ENCODE measurements at regions not wholly inside any gene's neighbourhood (a gene's known extent, or its start where the extent isn't known, plus 50 kb on each side); places are given as distances from the start of the nearest gene placed in this dataset.
"Not testable (repeated sequence)": the region's sequence is repeated elsewhere in the genome, so short reads cannot be mapped to it uniquely, and the experiment has no call there.

DNA sequence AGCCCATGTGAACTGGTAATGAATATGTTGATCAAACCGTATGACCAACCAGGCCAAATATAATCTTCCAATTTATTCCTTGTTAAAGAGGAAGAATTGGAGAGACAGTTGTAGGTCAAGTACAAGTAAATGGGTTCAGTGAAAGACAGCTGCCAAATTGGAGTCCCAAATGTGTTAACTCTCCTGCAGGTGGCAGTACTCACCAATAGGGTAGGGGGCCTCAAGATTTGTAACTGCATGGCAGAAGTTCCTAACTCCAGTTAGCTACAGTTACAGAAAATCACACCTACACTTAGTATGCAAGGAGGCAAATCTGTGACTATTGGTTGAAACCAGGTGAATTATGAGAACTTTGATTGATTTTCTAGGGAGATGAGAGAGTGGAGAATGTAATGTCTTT lies 278.0 kb downstream of the ZBBX start:
- no peak for DNase-seq

DNA sequence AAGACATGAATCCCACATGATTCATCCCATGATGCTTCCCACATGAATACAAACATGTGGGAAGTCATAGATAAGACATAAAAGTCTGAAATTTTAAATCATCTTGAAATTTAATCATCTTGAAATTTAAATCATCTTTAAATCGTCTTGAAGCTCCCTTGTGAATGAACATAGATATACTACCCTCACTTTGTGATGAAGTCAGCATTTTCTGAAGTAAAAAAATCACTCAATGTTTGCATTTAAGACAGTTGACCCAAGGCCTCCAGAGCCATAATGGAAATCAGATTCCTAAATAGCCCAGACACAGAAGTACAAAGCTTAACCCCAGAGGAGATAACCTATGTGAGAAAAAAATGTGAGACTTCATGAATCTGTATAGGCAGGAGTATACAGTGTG lies 279.4 kb downstream of the ZBBX start:
- DNase-seq = no peak

DNA sequence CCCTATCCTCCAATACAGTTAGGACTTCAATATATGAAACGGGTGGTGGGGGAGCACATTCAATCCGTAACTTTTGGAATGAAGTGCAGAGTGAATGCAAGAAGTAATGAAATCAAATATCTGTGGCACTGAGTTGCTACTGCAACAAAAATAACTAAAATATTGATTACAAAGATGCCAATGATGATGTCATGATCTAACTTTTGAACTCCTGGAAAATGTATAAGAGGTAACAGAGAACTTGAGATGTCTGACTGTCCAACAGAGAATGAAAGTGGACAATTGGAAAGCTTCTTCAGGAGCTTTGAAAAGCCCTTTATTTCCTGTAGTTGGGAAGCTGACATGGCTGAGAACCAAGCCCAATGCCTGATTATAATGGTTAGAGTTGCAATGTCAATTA lies 279.9 kb downstream of the ZBBX start:
- no peak for DNase-seq

DNA sequence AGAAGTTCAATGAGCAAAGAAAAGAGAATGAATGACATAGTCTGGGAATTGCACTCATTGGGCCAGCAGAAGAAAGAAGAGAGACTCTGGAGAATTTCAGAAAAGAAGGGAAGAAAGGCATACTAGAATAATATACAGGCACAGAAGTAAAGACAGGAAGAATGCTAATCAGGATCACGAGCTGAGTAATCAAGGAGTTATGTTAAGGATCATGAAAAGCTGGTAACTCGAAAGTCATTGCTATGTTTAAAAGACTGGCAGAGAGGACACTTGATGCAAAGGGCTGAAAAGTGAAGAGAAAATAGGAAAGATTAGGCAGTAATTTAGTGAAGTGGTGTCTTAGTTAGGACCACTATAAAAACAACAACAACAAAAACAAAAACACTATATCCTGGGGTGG lies 284.1 kb downstream of the ZBBX start:
- DNase-seq = no peak

DNA sequence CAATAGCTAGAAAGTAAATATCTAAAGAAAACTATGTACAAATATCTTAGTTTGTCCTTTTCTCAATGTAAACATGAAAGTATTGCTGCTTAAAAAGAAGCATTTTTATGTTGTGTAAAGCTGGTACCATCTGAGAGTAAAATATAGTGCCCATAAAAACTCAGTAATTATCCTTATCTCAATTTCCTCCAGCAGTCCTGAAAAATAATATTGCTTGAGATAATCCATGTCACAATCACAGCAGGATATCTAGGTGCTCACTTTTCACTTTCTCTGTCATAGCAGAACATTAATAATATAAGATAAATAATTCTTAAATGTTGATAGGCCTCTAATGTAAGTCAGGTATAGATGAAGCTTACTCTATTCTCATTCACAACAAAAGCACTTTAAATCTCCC lies 285.5 kb downstream of the ZBBX start:
- no peak for DNase-seq

DNA sequence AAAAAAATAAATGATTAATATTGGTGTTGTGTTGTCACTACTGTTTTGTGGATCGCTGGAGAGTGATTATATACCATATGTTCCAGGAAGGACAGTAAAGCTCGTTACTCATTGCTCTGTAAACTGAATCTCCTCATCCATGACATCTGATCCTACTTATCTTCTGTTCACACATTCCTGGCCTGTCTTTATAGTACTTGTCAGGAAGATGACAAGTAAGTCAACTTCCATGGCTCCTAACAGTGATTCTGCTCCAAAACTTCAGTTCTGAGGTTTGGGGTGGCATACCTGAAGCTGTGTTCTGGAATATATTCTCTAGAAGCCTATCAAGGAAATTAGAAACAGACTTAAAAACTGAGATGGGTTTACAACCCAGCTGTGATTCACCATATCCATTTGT lies 288.9 kb downstream of the ZBBX start:
- no peak for DNase-seq

DNA sequence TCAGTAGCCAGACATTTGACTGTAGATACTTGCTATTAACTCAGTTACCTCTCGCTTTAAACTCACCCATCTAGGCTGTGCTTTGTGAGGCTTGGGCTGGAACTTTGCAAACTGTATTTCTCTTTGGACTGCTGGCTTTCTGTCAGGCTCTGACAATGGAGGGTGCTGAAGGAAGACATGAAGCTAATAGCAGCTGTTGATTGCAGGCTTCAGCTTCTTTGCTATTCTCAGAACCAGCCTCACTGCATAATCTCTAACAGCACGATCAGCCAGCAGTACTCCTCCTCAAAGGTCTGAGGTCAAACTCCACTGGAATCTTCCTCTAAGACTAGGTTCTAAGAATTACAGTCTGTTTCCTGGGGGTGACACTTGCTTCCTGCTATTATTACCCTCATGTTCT lies 295.6 kb downstream of the ZBBX start:
- DNase-seq = no peak

DNA sequence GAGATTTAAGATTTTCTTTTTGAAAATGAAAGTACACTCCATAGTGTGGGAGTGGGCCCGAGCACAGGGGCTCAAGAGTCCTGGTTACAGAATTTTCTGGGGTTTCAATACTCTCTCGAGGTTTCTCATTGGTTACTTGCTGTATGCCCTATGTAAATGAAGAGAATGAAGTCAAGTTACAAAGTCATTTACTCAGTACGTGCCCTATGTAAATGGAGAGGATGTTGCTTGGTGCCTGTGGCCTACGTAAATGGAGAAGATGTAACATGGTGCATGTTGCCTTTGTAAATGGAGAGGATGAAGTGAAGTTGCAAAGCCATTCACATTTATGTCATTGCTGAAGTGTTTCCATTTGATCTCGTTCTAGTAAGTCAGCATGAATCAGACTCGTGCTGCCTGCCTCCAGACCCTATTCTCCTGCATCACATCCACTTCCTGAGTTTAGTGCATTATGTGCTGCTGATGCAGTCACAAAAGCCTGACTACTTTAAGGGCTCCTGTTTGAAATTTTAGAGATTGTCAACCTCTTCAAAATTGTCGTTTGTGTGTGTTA lies 302.0 kb downstream of the ZBBX start:
- no peak for DNase-seq

DNA sequence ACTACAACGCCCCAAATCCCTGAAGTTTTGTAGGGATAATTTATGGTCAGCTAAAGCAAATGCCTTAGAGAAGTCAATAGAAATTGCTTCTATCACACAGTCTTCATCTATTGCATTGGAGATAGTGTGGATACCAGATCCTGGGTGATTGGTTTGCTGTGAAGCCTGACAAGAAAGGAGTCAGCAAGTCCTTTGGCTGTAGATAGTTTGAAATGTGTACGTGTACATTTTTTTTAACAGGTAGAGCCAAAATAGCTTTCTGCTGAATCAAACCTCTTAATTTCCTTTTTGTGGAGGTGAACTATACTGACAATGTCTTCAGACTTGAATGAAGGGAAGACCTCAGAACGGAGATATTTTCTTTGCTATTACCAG lies 312.3 kb downstream of the ZBBX start:
- DNase-seq = no peak

DNA sequence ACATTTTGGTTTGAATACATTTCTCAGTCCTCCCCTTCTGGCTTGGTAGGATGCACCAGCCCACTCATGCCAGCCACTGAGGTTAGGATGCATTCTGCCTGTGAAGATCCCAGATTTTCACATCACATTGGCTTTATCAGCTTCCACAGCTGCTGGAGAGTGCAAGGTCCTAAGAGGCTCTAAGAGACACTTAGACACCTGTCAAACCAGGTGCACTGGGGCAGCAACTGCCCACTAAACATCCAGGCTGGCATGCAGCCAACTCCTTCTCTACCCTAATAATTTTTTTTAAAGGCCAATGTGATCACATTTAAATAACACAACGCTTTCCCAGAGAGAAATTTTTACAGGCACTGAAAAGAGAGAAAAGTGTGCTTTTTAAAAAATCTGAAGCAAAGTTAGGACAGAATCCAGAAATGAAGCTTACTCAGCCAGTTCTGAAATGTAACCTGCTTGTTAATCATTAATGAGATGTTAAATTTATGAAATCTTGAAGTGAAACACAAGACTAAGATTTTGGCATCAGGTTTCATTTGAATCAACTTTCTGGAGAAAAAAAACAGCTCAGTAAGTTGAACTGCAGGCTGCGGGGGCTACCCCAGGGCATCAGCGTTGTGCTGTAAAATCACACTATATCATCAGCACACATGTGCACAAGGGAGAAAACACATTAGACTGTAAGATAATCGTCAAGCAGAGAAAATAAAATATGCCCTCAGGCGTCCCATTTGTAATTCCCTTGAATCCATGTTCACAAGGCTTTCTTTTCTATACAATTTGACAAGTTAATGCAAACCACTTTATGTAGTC lies 312.9 kb downstream of the ZBBX start:
- DNase-seq = peak; percentile 99

DNA sequence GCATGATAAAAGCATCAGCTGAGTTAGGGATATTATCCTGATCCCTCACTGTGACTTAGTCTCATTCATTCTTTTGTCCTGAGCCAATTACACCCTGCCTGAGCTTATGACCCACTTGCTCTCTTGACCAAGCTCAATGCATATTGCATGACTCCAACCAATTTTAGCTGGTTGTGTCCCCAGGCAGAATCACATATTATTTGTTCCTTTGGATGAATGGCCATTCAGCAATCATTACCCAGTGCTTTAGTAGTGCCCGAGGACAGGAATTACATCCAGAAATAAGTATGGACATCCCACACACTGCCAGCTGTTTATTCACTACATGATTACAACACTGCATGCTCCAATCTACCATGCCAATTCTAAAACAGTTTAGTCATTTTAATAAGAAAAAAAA lies 322.5 kb downstream of the ZBBX start:
- no peak for DNase-seq

DNA sequence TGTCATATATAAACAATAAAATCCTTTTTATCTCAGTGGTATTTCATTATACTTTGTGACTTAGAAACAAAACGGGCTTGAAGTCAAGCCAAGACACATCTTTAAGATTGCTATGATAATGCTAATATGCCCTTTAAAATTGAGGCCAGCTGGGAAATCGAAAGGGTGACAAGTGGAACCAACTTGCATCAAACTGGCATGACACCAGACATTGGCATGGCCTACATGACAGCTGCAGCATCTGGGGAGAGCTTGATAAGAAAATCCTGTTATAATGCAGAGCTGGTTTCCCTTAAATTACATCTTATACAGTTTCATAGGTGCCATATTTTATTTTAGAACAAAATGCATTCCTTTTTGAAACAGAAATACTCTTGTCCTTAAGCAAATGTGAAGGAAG lies 325.2 kb downstream of the ZBBX start:
- peak; percentile 55 for DNase-seq

DNA sequence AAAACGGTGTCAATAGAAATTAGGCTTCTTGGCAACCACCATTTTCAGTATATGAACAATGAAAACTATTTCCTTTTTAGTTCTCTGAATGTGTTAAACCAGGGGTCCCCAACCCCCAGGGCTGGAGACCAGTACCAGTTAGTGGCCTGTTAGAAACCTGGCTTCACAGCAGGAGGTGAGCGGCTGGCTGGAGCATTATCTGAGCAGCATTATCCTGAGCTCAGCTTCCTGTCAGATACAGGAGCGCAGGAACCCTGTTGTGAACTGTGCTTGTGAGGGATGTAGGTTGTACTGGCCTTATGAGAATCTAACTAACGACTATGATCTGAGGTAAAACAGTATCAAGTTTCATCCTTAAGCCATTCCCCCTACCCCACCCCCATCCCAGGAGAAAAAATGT lies 328.7 kb downstream of the ZBBX start:
- DNase-seq = no peak

DNA sequence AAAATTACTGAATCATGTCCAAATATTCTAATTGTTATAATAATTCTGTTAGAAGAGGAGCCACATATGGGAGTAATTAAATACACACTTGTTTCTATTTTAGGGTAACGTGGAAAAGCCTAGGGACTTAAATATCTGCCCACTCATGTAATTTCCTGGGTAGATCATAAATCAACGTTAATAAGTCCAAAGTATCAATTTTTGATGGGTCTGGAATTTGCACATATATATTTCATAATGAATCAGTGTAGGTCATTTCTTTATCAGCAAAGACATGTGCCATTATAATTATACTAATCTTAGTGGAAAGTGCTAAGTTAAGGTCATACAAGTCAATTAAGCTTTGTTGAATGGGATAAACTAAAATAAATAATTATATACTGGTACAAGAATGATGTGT lies 346.2 kb downstream of the ZBBX start:
- DNase-seq = no peak

DNA sequence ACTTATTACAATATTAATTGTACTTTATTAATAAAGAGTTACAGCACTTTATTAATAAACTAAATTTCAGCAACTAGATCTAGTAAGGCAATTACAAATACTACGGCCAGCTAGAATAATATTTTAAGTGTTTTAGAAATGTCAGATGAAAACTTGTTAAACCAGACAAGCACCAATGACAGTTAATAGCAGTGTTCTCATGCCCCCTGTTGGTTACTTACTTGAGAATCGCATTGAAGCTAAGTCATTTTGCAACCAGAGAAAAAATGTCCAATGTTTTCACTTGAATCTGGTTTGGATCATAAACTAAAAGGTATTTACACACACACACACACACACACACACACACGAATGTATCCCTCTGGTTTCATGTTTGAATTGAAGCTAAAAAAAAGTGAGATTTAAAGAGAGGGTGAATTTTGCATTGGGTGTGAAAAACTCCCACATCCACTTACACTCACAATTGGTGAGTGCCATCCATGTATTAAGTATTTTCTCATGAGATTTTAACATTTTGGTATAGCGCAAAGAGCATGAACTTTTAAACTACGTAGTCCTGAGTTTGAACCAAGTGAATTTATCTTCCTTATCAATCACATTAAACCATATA lies 347.7 kb downstream of the ZBBX start:
- peak; percentile 61 for DNase-seq

DNA sequence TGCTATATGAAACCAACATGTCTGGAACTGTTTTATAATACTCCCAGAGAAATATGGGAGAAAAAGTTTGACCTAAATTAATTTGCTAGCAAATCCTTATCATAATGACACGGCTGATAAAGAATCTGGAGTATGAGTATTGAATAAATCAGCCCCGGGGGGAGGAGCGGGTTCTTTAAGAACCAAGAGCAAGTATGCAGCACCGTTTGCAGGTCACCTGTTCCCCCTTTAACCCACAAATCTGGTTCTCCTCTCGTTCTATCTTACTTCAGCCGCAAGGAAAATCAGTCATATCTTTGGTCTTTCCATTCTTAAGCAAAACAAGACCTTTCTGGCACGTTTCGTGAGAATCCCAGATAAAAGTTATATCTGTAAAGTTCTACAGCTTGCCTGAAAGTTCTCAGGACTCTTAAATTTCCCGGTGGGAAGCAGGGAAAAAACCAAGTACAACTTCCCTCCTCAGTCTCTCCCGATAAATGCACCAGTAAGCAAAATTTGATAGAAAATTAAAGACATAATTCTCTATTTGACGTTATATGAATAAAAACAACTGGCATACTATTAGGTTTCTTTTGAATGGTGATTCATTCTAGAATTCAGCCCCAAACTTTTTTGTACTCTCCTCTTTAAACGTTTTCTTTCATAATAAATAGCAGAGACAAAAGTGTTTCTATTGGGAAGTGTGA lies 348.6 kb downstream of the ZBBX start:
- DNase-seq = no peak

DNA sequence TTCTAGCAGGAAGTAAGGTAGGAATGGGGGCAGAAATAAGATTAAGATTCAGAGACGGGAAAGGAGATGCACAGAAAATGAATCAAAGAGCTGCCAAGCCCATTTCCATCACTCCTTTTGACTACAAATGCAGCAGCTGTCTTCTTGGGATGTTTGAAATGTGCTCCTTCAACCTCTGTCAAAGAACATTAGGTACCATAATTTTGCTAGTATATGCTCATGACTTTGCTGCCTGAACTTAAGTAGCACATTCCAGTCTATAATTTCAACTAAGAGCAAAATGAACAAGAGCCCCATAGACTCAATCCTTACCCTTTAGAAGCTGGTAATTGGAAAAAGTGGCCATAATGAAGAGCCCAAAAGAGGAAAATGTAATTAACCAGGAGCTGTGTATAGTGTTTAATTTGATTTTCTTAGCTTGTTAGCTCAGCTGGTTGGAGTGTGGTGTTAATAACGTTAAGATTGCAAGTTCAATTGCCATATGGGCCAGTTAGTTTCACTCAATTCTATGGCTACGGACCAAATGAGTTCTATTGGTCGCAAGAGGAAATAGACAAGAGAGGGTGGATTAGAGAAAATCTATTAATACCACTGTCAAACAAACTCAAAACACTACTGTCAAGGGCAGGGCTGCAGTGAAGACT lies 349.9 kb downstream of the ZBBX start:
- DNase-seq = peak; percentile 36

DNA sequence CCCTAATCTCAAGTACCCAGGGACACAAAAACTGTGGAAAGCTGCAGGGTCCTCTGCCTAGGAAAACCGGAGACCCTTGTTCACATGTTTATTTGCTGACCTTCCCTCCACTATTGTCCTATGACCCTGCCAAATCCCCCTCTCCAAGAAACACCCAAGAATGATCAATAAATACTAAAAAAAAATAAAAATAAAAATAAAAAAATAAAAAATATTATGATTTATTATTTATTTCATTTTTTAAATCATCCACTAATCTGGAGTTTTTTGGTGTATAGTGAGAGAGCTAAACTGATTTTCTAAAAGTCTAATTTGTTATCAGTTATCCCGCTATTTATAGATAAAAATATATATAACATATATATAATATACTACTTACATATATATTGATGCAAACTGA lies 360.6 kb downstream of the ZBBX start:
- DNase-seq = not testable (repeated sequence)

DNA sequence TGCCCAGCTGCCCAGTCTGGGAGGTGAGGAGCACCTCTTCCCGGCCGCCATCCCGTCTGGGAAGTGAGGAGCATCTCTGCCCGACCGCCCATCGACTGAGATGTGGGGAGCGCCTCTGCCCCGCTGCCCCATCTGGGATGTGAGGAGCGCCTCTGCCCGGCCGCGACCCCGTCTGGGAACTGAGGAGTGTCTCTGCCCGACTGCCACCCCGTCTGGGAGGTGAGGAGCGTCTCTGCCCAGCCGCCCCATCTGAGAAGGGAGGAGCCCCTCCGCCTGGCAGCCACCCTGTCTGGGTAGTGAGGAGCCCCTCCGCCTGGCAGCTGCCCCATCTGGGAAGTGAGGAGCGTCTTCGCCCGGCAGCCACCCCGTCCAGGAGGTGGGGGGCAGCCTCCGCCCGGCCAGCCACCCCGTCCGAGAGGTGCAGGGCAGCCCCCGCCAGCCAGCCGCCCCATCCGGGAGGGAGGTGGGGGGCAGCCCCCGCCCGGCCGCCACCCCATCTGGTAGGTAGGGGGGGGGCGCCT lies 361.4 kb downstream of the ZBBX start:
- not testable (repeated sequence) for DNase-seq

DNA sequence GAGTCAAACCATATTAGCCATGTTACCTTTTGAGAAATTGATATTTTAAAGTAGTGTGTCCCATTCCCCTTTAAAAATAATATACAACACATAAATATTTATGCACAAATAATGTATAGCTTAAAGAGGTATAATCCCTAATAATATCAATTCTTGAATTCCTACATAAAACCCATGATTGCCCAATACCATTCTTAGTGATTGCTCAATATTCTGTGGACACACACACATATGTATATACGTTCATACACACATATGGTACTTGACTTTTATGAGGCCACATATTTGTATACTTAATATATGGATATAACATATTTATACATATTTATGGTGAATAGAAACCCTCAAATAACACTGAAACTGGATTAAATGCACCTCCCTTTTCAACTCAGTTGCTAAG lies 367.4 kb downstream of the ZBBX start:
- no peak for DNase-seq

DNA sequence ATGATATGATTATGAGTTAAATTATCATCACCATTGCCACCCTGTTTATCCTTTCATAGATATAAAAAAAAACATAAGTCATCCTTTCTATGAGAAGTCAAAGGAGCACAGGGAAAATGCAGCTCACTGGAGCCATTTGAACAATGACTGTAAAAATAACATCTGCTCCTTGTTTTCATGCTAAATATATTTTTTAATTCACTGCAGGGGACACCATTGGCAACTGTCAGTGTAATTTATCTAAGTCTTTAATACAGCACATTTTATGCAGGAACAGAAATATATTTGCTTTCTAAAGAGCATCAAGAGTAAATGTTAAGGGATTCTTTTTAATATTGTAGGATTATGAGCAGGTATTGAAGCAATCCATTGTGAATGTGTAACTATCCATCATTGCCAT lies 371.3 kb downstream of the ZBBX start:
- no peak for DNase-seq

DNA sequence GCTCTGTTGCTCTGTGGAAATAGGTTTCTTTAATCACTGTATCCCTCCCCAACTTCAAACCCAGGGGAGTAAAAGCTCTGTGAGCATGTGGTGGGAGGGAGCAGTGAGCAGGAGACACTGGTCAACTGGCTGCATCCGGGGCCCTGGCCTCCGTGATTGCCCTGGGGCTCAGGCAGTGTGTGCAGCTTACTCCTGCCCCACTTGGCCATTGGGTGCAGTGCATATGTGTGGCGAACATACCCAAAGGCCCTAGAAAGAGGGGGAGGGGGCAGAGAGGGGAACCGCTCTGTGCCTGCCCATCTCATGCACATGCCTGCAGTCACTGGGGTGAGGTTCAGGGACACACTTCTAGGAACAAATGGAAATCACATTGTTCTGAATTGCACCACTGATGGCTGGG lies 378.7 kb downstream of the ZBBX start:
- DNase-seq = no peak

DNA sequence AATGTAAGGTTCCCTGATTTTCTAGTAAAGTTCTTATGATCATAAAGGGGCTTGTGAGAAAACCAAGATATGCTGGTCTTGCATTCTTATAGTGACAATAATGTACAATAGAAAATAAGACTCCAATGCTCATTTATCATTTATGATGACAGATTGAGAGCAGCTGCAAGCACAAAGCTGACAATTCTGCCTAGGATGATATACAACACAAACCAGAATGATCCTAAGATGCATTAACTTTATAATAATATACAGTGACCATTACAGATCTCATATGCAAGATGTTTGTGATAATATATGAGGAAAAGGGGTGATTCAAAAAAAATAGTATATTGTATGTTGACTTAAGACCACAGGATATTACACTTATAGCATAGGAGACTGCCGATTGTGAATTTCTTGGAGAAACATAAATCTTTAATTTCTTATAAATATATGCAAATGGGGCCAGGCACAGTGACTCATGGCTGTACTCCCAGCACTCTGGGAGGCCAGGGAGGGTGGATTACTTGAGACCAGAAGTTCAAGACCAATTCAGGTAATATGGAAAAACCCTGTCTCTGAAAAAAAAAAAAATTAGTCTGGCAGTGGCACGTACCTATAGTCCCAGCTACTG lies 387.0 kb downstream of the ZBBX start:
- no peak for DNase-seq

Measured in NCI-H1105 (cell line).